ENCODE measurements at regions not wholly inside any gene's neighbourhood (a gene's known extent, or its start where the extent isn't known, plus 50 kb on each side); places are given as distances from the start of the nearest gene placed in this dataset.
"Not testable (repeated sequence)": the region's sequence is repeated elsewhere in the genome, so short reads cannot be mapped to it uniquely, and the experiment has no call there.

- no peak for DNase-seq (ENCODE audit: low read depth, low spot score)
These were observed 154.0 kb downstream of the REEP3 start for GRCh38 chr10:63675171-63675570.

- DNase-seq (ENCODE audit: low read depth, low spot score), result no peak
These were observed 155.8 kb downstream of the REEP3 start for GRCh38 chr10:63677001-63677400.

GRCh38 chr10:63680545-63680944, 159.3 kb downstream of the REEP3 start:
- DNase-seq (ENCODE audit: low read depth, low spot score), result not testable (repeated sequence)

- DNase-seq (ENCODE audit: low read depth, low spot score), result no peak
These were observed 160.9 kb downstream of the REEP3 start for GRCh38 chr10:63681993-63682697.

GRCh38 chr10:63682698-63683052, 161.5 kb downstream of the REEP3 start:
- DNase-seq (ENCODE audit: low read depth, low spot score), result not testable (repeated sequence)

GRCh38 chr10:63683223-63683622, 162.0 kb downstream of the REEP3 start:
- DNase-seq (ENCODE audit: low read depth, low spot score), result no peak

- DNase-seq (ENCODE audit: low read depth, low spot score), result no peak
These were observed 162.5 kb downstream of the REEP3 start for GRCh38 chr10:63683686-63684085.

GRCh38 chr10:63684257-63684936, 163.2 kb downstream of the REEP3 start:
- DNase-seq (ENCODE audit: low read depth, low spot score), result no peak

- DNase-seq (ENCODE audit: low read depth, low spot score), result no peak
These were observed 168.6 kb downstream of the REEP3 start for GRCh38 chr10:63689768-63690167.

- no peak for DNase-seq (ENCODE audit: low read depth, low spot score)
These were observed 171.2 kb downstream of the REEP3 start for GRCh38 chr10:63692220-63692896.

GRCh38 chr10:63693021-63693420, 171.8 kb downstream of the REEP3 start:
- not testable (repeated sequence) for DNase-seq (ENCODE audit: low read depth, low spot score)

GRCh38 chr10:63696205-63696604, 175.0 kb downstream of the REEP3 start:
- DNase-seq (ENCODE audit: low read depth, low spot score), result no peak

- no peak for DNase-seq (ENCODE audit: low read depth, low spot score)
These were observed 177.0 kb downstream of the REEP3 start for GRCh38 chr10:63697956-63698786.

GRCh38 chr10:63698787-63699150, 177.6 kb downstream of the REEP3 start:
- no peak for DNase-seq (ENCODE audit: low read depth, low spot score)

GRCh38 chr10:63699785-63700613, 178.8 kb downstream of the REEP3 start:
- peak; percentile 87 for DNase-seq (ENCODE audit: low read depth, low spot score)

GRCh38 chr10:63700631-63701156, 179.5 kb downstream of the REEP3 start:
- DNase-seq (ENCODE audit: low read depth, low spot score), result no peak

- no peak for DNase-seq (ENCODE audit: low read depth, low spot score)
These were observed 180.9 kb downstream of the REEP3 start for GRCh38 chr10:63702092-63702491.

GRCh38 chr10:63703113-63703670, 182.0 kb downstream of the REEP3 start:
- DNase-seq (ENCODE audit: low read depth, low spot score), result no peak

GRCh38 chr10:63703740-63704345, 182.6 kb downstream of the REEP3 start:
- no peak for DNase-seq (ENCODE audit: low read depth, low spot score)

Measured in smooth muscle cell of the brain vasculature (primary cell).